Activated T-cell treated with anti-CD3 and anti-CD28 coated beads, Interleukin-2, amount 50 U/mL, for 24 hours (primary cell): ENCODE measurements at regions not wholly inside any gene's neighbourhood (a gene's known extent, or its start where the extent isn't known, plus 50 kb on each side); places are given as distances from the start of the nearest gene placed in this dataset.

ENCODE experiments used
- DNase-seq: peaks from one replicate; pipeline ENCODE4 v3.0.0-alpha.2; 2020
- H3K27ac Mint-ChIP-seq: 2 replicates; pipeline ENCODE4 v1.8.0; 2020; ENCODE audit warnings: mild to moderate bottlenecking, mixed read lengths
- H3K27me3 Mint-ChIP-seq: 2 replicates; pipeline ENCODE4 v1.8.0; 2020; ENCODE audit warnings: mixed read lengths
- H3K36me3 Mint-ChIP-seq: 2 replicates; pipeline ENCODE4 v1.8.0; 2020; ENCODE audit warnings: low read depth, mixed read lengths
- H3K4me1 Mint-ChIP-seq: 2 replicates; pipeline ENCODE4 v1.8.0; 2020; ENCODE audit warnings: low read depth, mixed read lengths
- H3K4me3 Mint-ChIP-seq: 2 replicates; pipeline ENCODE4 v1.8.0; 2020; ENCODE audit warnings: mild to moderate bottlenecking, moderate library complexity, mixed read lengths
- H3K9me3 Mint-ChIP-seq: 2 replicates; pipeline ENCODE4 v1.8.0; 2020; ENCODE audit warnings: mixed read lengths

DNA sequence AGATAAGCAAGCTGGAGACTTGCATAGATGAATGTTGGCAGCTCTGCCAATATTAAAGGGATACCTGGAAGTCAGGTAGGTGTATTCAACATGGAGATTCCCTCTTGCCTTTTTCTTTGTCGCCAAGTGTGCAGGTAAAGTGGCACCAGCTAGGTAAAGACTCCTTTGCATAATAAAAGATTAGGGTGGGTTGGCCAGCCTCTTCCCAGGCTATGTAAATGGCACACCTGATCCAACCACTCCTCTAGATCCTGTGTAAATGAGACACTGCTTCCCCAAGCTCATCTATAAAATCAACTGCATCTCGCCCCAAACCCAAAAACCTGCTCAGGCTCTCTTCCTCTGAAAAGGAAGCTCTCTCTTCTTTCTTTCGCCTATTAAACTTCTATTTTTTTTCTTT, 100.8 kb upstream of the DSCAM start:
- Mint-ChIP-seq H3K27ac (no peak overlapping the region), H3K36me3 (no peaks in the 10 kb centered on the region), H3K4me1 (no peaks in the 10 kb centered on the region)

DNA sequence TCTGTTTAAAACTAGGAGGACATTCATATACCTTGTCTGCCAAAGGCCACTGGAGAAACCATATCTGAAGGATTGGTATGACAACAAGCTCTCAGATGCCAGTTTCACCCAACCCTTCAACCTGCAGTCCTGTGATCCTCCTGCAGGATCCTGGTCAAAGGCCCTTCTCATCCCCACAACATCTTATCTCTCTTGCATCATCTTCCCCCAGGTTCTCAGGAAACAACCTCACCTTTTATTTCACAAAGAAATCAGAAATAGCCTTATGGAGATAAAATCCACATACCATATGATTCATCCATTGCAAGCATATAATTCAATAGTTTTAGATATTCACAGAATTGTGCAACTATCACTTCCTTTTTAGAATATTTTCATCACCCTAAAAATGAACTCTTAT, 104.0 kb upstream of the DSCAM start:
- Mint-ChIP-seq H3K27ac (no peak overlapping the region), H3K4me3 (no peak overlapping the region), H3K36me3 (no peaks in the 10 kb centered on the region), H3K9me3 (no peaks in the 10 kb centered on the region), H3K27me3 (no peaks in the 10 kb centered on the region), H3K4me1 (no peaks in the 10 kb centered on the region)
- no peak for DNase-seq

More for the DNA sequence above, 100.8 kb upstream of the DSCAM start:
- Mint-ChIP-seq H3K27me3 (no peaks in the 10 kb centered on the region), H3K4me3 (no peak overlapping the region), H3K9me3 (peaks cover 18% of the 10 kb centered on the region)
- DNase-seq = no peak

DNA sequence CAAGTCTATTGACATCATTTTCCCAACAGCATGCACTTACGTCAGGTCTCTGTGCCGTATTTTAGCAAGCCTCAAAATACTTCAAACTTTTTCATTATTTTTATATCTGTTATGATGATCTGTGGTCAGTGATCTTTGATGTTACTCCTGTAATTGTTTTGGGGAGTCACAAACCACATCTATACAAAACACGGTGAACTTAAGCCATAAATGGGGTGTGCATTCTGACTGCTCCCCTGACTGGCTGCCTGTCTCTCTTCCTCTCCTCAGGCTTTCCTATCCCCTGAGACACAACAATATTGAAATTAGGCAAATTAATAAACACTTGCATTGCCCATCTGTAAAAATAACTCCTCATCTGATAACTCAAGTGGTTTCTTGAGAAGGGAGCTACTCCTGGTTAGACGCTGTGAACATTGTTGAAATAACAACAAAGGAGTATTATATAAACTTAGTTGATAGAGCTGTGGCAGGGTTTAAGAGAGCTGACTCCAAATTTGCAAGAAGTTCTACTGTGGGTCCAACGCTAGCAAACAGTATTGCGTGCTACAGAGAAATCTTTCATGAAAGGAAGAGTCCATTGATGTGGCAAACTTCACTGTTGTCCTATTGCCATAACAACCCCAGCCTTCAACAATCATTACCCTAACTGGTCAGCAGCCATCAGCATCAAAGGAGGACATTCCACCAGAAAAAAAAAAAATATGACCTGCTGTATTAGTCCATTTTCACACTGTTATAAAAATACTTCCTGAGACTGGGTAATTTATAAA, 105.8 kb upstream of the DSCAM start:
- H3K4me1 Mint-ChIP-seq = no peaks in the 10 kb centered on the region

DNA sequence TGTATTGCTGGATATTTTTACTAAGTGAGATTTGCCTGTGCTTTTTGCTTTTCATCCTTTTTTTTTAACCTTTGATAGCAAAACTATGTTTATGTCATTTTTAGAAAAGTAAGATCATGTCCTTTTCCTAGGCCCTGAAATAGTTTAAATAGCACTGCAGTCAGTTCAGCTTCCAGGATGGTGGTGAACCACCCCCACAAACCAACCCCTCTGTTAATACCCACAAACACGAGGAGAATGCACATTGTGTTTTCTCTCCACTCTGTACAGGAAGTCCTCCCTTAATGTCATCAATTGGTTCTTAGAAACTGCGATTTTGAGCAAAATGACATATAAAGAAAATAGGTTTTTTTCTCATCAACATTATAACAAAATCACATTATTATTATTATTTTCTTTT, 117.7 kb upstream of the DSCAM start:
- DNase-seq = no peak
- Mint-ChIP-seq H3K27me3 (peaks cover 22% of the 10 kb centered on the region), H3K36me3 (no peaks in the 10 kb centered on the region)

More for the DNA sequence above, 105.8 kb upstream of the DSCAM start:
- Mint-ChIP-seq H3K27me3 (peaks cover 4% of the 10 kb centered on the region), H3K36me3 (no peaks in the 10 kb centered on the region), H3K4me3 (no peak overlapping the region), H3K27ac (no peak overlapping the region), H3K9me3 (no peaks in the 10 kb centered on the region)
- DNase-seq = no peak

DNA sequence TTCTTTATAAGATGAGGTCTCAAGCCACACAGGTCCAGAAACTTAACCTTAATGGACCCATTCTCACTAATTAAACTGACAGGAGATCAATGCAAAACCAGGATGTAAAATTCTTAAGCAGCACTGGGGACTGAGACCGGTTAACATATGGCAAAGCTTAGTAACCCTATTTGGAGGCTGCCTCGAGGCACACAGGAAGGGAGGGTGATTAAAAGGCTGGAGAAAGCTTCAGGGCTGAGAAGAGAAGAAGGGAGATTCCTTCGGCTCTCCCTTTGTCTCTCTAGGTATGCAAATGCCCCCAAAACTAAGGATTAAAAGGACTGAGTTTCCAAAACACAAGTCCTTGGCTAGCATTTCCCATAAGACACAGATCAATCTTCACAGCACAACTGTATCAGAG, 120.8 kb upstream of the DSCAM start:
- DNase-seq = no peak
- Mint-ChIP-seq H3K27ac (no peak overlapping the region), H3K4me3 (no peak overlapping the region), H3K36me3 (no peaks in the 10 kb centered on the region), H3K27me3 (peaks cover 22% of the 10 kb centered on the region), H3K4me1 (no peaks in the 10 kb centered on the region), H3K9me3 (no peaks in the 10 kb centered on the region)

More for the DNA sequence above, 117.7 kb upstream of the DSCAM start:
- H3K4me3 Mint-ChIP-seq = no peak overlapping the region
- H3K4me1 Mint-ChIP-seq = no peaks in the 10 kb centered on the region
- no peak overlapping the region for H3K27ac Mint-ChIP-seq
- no peaks in the 10 kb centered on the region for H3K9me3 Mint-ChIP-seq

DNA sequence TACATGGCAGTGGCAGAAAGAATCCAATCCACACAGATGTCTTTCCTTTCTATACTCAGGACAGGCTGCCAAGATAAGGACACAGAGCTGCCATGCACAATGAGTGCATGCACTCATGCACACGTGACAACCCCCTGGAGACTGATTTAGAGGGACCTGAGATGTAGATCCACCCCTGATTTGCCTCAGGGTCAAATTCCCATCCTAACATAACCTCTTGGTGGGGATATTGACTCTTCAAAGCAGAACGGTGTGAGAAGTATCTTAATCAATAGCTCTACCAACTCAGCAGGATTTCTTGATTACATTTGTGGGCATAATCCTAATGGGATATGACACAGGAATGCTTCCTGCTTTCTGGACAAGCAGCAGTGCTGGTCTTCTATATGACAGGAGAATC, 125.2 kb upstream of the DSCAM start:
- peaks cover 16% of the 10 kb centered on the region for H3K27me3 Mint-ChIP-seq
- DNase-seq = no peak
- H3K27ac Mint-ChIP-seq = no peak overlapping the region
- H3K4me1 Mint-ChIP-seq = no peaks in the 10 kb centered on the region
- H3K9me3 Mint-ChIP-seq = peaks cover 9% of the 10 kb centered on the region
- no peak overlapping the region for H3K4me3 Mint-ChIP-seq
- H3K36me3 Mint-ChIP-seq = no peaks in the 10 kb centered on the region

DNA sequence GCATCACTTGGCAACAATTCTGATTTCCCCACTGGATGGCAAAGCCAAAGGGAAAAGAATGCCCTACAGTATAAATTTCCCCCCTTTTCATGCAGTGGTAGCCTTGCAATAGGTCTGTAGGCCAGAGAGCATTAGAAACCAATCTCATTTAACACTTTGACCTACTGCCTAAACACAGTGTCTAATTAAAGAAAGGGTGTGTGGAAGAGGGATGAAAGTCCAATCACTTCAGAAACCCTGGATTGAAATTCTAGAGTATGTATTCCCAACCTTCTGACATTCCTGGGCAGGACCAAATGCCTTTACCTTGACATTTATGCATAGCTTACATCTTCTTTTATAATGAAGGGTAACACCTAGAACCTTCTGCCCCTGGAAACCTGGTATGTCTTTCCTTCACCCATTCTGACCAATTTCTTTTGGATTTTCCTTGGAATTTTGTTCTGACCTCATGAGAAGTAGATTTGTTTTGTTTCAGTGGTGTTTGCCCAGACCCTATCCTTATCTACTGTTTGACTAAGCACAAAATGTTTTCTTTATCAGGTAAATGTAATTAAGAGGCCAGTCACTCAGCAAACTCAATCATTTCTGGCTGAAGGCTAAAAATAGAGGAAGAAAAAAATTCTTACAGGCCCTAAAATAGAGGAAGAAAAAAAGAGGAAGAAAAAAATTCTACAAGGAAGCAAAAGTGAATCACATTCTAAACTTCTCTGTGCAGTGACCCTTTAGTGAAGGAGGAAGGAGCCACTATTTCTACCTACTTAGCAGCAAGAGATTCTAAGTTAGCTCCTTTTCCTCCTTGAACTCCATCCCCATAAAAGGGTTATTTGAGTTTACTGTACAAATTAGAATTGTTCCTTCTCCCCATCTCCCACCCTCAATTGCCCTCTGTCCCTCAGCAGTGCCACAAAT, 129.5 kb upstream of the DSCAM start:
- no peak overlapping the region for H3K27ac Mint-ChIP-seq
- H3K9me3 Mint-ChIP-seq = peaks cover 22% of the 10 kb centered on the region
- H3K27me3 Mint-ChIP-seq = peaks cover 13% of the 10 kb centered on the region
- no peak overlapping the region for H3K4me3 Mint-ChIP-seq
- no peaks in the 10 kb centered on the region for H3K4me1 Mint-ChIP-seq
- no peaks in the 10 kb centered on the region for H3K36me3 Mint-ChIP-seq
- no peak for DNase-seq

DNA sequence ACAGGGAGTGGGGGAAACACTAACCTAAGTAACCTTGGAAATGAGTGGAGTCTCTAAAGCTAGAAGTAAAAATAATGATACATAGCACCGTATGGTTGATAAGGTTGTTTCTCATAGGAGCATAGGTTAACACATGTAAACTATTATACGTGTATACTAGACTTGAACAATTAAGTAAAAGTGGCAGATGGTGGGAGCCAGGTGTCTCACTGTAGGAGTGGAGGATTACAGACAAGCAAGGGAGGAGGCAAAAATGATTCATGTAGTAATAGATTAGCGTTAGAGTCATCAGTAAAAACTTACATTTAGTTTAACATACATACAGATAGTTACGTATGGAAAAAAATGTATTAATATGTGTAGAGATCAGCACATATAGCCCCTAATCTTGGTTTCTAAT, 138.4 kb upstream of the DSCAM start:
- Mint-ChIP-seq H3K9me3 (peaks cover 10% of the 10 kb centered on the region), H3K27ac (no peak overlapping the region), H3K27me3 (no peaks in the 10 kb centered on the region), H3K36me3 (no peaks in the 10 kb centered on the region), H3K4me3 (no peak overlapping the region), H3K4me1 (no peaks in the 10 kb centered on the region)
- no peak for DNase-seq

DNA sequence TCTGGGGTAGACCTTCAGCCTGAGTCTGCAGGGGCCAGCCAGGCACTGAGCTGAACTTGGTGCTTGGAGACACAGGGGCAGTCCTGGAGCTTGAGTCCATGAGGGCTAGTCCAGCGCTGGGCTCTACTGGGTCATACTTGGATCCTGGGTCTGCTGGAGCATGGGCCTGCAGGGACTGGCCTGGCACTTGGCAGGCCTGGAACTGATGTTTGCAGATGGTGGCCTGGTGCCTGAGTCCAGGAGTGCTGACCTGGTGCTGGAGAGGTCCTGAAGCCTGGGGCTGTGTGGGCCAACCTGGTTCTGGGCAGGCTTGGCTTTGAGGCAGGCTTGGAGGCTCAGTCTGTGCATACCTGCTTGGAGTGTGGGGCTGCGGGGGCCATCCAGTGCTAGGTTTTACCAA, 143.4 kb upstream of the DSCAM start:
- no peak for DNase-seq
- Mint-ChIP-seq H3K4me1 (no peaks in the 10 kb centered on the region), H3K4me3 (no peak overlapping the region), H3K9me3 (no peaks in the 10 kb centered on the region), H3K27me3 (no peaks in the 10 kb centered on the region), H3K36me3 (no peaks in the 10 kb centered on the region), H3K27ac (no peak overlapping the region)

DNA sequence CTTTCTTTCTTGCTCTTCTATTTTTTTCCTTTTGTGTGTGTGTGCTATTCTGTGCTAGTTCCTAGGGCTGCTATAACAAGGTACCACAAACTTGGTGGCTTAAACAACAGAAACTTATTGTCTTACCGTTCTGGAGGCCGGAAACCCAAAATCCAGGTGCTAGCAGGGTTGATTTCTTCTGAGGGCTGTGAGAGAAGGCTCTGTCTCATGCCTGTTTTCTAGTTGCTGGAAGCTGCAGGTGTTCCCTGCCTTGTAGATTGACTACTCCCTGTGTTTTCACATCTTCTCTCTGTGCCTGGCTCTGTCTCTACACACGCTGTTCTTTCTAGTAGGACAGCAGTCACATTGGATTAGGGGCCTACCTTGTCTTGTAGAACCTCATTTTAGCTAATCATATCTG, 150.9 kb upstream of the DSCAM start:
- Mint-ChIP-seq H3K27ac (no peak overlapping the region), H3K4me3 (no peak overlapping the region), H3K36me3 (no peaks in the 10 kb centered on the region), H3K27me3 (no peaks in the 10 kb centered on the region), H3K4me1 (no peaks in the 10 kb centered on the region), H3K9me3 (peaks cover 13% of the 10 kb centered on the region)
- no peak for DNase-seq

DNA sequence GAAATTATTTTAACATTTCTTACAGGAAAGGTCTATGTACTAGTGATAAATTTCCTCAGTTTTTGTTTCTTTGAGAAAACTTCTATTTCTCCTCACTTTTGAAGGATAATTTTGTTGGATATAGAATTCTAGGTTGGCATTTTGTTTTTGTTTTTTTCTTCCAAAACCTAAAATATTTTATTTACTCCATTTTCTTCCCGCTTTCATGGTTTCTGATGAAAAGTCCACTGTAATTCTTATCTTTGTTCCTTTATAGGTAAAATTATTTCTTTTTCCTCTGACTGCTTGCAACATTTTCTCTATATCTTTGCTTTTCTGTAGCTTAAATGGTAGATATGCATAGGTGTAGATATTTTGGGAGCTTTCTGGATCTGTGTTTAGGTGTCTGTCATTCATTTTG, 153.9 kb upstream of the DSCAM start:
- peaks cover 11% of the 10 kb centered on the region for H3K27me3 Mint-ChIP-seq
- H3K4me3 Mint-ChIP-seq = no peak overlapping the region
- H3K4me1 Mint-ChIP-seq = no peaks in the 10 kb centered on the region
- no peaks in the 10 kb centered on the region for H3K36me3 Mint-ChIP-seq
- DNase-seq = no peak
- H3K27ac Mint-ChIP-seq = no peak overlapping the region
- H3K9me3 Mint-ChIP-seq = peaks cover 13% of the 10 kb centered on the region

DNA sequence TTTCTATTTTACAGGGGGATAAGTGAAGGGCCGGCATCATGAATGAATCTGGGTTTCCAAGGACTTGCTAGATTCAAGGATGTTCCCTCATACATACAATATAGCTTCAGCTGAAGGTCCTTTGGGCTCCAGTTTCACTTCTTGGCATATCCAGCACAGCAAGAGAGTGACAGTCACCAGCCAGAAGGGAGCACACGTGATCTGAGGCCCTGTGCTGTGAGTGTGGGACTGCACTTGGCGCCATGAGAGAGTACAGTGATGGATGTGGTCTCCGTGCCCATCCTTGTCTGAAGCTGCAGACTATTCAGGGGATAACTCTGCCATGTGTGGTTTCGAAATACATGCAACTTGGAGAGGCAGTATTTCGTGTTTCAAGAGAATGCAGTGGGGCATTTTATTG, 159.7 kb upstream of the DSCAM start:
- Mint-ChIP-seq H3K27me3 (peaks cover 15% of the 10 kb centered on the region), H3K4me3 (no peak overlapping the region), H3K4me1 (no peaks in the 10 kb centered on the region), H3K9me3 (peaks cover 2% of the 10 kb centered on the region), H3K27ac (no peak overlapping the region), H3K36me3 (no peaks in the 10 kb centered on the region)
- no peak for DNase-seq

DNA sequence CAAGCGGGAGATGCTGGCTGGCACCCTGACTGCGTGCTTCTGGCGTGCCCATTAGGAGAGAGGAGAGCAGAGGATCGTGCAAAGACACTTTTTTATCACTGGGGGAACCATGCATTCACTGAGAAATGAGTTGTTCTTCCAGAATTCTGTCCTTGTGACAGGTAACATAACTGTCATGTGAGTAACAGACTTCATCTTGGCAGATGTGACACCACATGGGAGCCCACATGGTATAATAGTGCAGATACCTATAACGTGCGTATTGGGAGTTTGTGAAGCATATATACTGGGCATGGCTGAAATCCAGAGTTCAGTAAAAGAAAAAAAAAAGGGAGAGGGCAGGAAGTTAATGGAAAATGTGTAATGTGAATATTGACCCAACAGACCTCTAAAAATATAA, 159.6 kb upstream of the BACE2 start:
- no peaks in the 10 kb centered on the region for H3K36me3 Mint-ChIP-seq
- no peak overlapping the region for H3K27ac Mint-ChIP-seq
- no peak for DNase-seq
- no peaks in the 10 kb centered on the region for H3K4me1 Mint-ChIP-seq
- H3K27me3 Mint-ChIP-seq = peaks cover 15% of the 10 kb centered on the region
- H3K9me3 Mint-ChIP-seq = no peaks in the 10 kb centered on the region
- no peak overlapping the region for H3K4me3 Mint-ChIP-seq

DNA sequence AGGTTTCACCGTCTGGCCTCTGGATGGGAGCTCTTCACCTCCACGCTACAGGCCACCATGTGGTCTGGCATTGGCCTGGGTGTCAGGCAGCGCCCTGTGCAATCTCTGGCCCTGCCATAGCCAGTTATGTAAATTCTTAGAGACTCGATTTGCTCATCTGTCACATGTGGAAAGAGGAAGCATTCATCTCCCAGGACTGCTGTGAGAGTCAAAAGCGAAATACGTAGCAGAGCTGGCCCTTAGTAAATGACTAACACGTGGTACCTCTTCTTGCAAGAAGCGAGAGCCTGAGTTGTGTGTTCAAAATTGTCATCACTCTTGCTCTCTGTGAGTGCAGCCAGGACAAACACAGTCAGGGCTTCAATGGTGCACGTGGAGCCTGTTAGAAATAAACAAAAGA, 159.0 kb upstream of the BACE2 start:
- DNase-seq = no peak
- no peak overlapping the region for H3K27ac Mint-ChIP-seq
- no peaks in the 10 kb centered on the region for H3K9me3 Mint-ChIP-seq
- H3K4me3 Mint-ChIP-seq = no peak overlapping the region
- peaks cover 12% of the 10 kb centered on the region for H3K27me3 Mint-ChIP-seq
- H3K36me3 Mint-ChIP-seq = no peaks in the 10 kb centered on the region
- H3K4me1 Mint-ChIP-seq = no peaks in the 10 kb centered on the region
